ENCODE measurements at regions not wholly inside any gene's neighbourhood (a gene's known extent, or its start where the extent isn't known, plus 50 kb on each side); places are given as distances from the start of the nearest gene placed in this dataset.
"Not testable (repeated sequence)": the region's sequence is repeated elsewhere in the genome, so short reads cannot be mapped to it uniquely, and the experiment has no call there.

DNA sequence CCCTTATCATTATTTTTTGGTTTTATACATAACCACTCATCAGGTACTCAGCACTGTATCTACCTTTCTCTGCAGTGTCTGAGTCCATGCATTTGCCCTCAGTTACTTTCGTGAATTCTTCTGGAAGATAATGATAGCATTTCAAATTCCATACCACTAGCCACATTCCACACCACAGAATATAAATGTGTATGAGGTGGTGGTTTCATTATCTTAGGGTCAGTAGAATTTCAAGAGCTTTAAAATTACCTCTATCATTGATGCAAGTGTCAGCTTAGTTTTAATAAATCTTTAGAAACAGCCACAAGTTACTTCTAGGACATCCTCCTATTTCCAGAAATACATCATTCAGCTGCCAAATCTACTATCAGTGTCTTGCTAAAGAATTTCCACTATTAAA lies 1578.3 kb downstream of the OLFM4 start:
- no peak for DNase-seq

DNA sequence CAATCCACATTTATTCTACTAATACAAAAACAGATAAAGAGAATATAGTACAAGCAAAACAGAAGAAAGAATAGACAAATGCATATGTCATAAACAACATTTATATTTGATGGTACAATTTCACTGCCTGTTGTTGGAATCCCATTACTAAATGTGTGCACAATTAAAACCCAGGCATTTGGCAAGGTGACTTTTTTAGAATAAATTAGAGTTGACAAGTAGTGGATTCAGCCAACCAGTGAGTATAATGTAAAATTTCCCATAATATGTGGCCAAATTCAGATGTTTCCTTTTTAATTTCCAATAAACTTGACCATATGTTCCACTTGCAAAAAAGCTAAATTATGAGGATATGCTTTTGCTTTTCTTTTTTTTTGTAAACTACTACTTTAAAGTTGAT lies 1578.8 kb downstream of the OLFM4 start:
- DNase-seq = no peak

DNA sequence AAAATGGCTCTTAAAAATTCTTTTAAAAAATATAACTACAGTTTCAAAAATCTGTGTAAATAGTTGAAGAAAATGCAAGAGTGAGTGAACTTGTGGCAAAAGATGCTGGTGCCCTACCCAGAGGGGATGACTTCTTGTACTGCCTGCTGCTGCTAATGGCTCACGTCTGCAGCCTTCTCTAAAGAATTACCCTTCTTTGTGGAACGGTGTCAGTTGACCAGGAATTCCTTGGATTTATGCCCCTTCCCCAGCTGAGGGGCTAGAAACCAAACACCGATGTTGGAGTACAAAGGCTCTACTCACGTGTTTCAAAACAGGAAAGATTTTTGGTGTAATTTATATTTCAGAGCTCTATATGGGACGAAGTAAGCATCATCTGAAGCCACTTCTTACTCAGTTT lies 1582.8 kb downstream of the OLFM4 start:
- DNase-seq = no peak

DNA sequence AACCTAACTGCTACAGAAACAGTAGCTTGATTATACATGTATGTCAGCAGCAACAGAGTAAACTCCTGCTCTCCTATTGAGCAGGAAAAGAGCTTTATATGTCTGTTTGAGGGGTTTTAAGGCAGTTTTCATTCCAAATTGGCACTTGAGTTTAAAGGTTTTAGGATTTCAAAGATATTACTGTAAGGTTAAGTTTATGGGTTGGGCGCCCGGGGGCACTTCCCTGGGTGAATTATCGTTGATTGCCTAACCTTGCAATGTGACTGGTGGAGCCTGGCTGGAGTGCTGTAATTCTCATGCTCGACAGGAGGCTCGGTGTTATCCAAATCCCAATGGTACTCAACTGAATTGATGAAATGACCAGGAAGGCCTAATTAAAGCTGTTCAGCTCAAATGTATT lies 1586.1 kb downstream of the OLFM4 start:
- no peak for DNase-seq

DNA sequence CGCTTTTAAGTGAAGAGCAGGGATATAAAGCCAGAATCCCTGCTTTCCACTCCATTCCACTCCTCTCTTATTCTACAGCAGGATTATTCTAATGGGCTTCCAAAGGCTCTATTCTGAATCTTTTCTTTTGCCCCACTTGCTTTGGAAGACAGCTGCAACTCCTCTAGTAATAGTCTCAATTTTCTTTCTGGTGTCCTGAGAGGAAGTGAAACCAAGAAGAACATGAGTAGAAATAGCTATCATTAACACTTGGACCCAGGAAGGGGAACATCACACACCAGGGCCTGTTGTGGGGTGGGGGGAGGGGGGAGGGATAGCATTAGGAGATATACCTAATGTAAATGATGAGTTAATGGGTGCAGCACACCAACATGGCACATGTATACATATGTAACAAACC lies 1597.9 kb downstream of the OLFM4 start:
- DNase-seq = not testable (repeated sequence)

DNA sequence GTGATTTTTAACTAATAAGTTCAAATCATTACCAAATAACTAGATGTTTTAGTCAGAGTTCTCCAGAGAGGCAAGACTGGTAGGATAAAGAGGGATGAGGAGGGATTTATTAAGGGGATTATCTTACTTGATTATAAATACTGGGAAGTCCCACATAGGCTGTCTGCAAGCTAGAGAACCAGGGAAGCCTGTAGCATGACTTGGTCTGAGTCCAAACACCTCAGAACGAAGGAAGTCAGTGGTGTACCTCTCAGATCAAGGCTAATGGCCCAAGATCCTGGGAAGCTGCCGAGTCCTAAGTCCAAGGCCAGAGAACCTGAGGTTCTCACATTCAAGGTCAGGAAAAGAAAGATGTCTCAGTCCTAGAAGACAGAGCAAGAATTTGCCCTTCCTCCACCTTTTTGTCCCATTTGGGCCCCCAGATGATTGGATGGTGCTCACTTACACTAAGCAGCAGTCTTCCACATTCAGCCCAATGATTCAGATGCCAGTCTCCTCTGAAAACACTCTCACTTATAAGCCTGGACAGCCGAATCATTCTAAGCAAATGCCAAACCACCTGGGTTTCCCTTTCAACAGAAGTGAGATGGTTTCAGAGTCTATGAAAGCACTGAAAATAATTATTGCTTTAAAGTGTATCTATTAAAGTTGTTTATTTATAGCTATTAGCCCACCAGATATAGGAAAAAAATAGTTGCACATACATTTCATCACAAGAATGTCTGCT lies 1599.2 kb downstream of the OLFM4 start:
- DNase-seq = no peak

DNA sequence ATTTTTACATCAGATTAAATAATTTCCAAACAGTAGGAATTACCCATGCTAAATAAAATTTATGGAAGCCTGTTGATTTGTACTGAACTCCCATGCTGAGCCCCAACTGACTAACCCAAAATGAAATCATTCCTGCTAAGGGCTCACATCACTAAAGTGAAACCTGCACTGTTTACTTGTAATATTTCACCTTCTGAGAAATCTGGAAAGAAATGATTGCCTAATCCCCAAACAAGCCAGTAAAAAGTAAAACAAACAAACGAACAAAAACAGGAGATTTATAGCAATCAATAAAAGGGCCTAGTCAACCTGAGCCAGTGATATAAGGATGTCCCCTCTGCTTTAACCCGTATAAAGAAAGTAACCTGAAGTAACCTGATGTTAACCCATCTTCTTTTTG lies 1599.8 kb downstream of the OLFM4 start:
- DNase-seq = no peak

DNA sequence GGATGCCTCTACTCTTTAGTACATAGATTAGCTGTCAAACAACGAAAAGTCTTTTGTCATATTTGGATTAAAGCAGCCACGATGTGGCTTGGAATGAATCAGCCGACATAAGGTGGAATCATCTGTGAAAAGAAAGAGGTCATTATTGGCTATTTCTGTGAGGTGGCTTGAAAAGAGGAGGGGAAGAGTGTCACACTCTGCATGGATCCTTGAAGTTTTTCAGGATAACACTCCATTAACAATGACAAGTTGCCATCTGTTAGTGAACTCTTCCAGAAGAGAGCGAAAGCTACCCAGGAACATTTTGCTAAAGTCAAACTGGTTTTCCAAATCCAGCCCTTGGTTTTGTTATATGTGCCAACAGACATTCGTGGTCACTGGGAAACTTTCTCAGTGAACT lies 1604.8 kb downstream of the OLFM4 start:
- DNase-seq = no peak

DNA sequence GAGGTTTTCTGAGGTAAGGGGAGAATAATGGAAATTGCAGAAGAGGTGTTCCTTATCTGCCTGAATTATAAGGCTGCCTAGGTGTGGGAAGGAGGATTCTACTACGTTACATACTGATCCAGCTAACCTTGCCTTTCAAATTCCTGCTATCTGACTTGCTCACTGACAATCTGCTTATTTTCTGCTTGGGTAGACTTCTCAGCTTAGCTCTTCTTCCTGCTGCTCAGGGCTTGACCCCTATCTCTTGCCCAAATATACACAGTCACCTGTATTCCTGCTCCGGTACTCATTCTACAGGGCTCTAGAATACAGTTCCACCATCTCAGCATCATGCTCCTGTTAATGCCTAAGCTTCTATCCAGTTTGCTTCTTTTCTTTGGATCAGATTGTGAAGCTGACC lies 1607.6 kb downstream of the OLFM4 start:
- DNase-seq = no peak

DNA sequence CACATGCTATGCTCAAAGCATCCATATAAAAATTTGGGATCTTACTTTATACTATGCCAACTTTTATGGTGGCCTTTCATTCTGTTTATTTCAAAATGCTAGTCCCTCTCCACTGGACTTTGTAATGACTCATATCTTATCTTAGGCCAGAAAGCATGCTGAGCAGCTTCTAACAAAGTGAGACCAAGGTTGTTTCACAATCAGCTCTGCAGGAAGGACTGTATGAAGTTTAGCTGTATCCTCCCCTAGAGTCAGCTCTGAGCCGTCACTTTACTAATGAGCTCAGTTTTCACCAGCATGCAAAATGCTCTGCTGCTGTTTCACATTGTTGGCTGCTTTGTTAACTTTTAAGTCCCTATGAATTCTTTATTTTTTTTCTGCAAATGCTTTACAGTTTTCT lies 1608.8 kb downstream of the OLFM4 start:
- no peak for DNase-seq

DNA sequence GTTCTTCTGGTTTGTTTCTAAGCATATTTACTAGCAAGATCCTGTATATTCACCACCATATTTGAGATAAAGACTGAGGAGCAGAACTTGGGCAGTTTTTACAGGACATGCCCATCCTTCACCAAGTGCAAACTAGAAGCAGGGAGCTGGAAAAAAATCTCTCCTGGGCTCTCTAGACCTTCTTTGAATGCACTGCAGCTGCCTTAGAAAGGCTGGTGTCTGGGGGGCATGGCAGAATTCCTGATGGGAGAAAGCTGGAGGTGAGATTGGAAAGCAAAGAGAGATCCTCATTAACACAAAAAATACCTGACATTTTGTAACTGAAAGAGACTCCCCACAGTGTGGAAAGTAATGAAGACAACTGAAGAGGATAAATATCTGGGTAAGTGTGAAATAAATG lies 1612.1 kb downstream of the OLFM4 start:
- DNase-seq = no peak

DNA sequence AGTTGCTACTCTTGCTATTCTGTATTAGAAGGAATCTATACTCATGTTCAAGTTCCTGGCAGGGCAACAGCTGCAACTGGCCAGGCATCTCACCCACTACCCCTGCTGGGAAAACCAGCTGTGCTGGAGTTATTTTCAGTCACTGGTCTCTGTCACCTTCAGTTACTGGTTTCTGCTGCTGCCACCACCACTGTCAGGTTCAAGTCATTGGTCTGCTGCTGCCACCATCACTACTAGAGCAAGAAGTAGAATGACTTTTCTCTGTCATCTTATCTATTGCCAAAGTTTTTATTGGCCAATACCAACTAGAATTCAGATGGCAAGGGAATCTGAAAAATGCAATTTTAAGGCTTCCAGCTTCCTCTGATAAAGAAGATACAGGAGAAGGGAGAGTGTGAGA lies 1615.2 kb downstream of the OLFM4 start:
- DNase-seq = no peak

DNA sequence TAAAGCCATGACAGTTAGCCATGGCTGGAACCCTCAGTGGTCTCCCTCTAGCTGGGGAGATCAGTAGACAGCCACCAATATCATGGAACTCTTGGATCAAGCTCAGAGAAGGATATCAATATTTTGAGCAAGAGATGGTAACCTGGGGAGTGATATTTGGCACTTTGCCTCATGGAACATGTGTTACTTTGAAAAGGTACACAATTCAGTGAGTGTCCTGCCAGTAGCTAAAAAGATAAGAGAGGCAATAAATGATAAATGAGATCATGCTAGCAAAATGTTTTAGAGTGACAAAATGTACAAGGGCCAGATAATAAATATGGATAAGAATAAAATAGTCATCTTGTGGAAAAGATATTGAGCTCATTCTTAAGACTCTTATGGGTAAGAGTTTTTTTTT lies 1618.7 kb downstream of the OLFM4 start:
- no peak for DNase-seq

DNA sequence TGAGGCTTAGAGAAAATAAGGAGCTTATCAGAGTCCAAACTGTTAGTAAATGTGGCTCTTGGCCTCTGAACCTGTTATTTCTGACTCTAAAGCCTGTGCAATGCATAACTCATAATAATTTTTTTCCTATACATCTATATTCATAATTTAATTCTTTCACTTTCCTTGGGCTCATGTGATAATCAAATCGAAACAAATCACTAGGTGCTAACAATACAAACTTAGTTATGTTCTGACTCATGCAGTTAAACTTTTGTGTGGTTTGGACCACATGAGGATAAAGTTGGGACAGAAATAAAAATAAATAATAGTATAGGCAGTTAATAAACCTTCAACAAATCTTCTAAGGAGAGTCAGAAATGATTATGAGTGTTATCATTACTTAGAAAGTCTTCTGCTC lies 1629.0 kb downstream of the OLFM4 start:
- DNase-seq = no peak

DNA sequence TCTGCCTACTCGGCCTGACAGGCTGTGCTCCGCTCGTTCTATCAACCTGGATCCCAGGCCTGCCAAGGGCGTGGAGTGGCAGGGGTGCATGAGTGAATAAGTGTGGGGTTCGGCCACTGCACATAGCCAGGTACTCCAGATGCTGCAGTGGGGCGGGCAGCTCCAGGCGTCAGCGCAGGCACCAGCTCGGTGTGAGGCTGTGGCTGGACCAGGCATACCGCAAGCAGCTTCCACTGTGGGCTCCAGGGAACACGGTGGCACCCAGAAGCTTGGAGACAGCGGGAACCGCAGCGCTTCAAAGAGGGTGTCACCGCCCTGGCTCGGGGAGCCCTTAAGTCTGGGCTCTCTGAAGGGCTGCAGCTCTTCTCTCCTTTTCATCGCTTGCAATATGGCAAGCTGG lies 1630.2 kb downstream of the OLFM4 start:
- no peak for DNase-seq

DNA sequence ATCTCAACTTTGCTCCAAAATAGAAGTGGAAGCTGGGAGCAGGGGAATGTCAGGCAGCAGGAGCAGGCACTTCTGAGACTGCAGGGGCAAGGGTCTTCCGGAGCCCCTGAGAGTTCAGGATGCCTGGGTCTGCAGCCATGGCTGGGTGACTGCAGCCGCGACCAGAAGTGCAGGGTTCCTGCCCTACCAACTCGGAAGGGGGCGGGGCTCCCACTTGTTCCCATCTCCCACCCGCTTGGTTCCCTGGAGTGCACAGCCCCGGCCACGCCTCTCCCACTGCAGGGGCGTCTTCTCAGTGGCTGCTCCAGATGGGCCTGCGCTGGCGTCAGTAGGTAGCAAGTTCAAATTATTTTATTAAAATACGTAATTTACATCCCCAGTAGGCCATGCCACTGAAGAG lies 1631.7 kb downstream of the OLFM4 start:
- DNase-seq = no peak

DNA sequence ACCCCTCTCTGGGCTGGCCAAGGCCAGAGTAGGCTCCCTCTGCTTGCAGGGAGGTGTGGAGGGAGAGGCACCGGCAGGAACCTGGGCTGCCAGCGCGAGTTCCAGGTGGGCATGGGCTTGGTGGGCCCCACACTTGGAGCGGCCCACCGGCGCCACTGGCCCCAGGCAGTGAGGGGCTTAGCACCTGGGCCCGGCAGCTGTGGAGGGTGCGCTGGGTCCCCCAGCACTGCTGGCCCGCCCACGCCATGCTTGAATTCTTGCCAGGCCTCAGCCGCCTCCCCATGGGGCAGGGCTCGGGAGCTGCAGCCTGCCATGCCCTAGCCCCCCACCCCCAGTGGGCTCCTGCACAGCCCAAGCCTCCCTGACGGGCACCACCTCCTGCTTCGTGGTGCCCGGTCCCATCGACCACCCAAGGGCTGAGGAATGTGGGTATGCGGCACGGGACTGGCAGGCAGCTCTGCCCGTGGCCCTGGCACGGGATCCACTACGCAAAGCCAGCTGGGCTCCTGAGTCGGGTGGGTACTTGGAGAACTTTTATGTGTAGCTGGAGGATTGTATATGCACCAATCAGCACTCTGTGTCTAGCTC lies 1648.0 kb downstream of the OLFM4 start:
- no peak for DNase-seq

DNA sequence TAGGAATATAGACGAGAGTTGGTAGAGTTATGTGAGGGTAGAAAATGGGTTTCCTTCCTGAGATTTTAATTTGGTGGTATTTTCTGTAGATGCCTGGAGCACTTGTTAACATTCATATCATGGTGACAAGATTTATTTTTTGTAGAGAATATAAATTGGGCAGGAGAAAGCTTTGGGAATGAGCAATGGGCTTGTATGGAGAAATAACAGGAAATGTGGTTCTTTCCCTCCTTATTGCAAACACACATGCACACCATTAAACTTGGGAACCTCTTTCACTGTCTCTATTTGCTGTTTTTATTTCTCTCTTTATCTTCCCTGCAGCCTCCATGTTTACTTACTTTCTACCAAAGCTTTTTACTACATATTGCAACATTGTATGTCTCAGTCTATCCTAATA lies 1653.6 kb downstream of the OLFM4 start:
- no peak for DNase-seq

DNA sequence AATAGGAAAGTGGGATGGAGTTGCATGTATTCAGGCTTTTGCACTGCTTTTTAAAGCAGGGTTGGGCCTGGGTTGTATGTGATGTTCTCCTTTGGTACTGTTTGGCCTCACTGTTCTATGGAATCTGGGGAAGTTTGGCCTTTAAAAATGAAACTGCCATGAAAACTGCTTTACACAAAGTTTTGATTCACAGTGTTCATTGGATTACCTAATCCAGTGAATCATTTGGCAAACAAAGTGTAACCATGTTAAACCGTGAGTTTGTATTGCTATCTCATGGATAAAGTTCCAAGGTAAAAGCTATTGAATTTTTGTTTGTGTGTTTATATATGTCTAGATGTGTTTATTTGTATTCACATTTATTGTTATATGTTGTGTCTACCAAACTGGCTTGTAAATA lies 1658.6 kb downstream of the OLFM4 start:
- no peak for DNase-seq

DNA sequence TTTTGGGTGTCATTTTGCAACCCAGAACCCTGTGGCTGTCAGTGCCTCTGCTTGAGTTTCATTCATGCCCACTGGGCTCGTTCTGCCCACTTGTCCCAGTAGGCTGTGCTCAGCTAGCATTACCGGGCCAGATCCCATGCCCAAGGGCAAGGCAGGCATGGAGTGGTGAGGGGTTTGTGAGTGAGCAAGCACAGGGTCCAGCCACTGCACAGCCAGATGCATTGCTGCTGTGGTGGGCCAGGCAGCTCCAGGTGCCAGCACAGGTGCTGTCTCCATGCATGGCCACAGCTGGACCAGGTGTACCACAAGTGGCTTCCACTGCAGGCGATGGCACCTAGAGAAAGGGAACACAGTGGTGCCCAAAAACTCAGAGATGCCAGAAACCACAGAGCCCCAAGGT lies 1671.2 kb downstream of the OLFM4 start:
- DNase-seq = no peak

DNA sequence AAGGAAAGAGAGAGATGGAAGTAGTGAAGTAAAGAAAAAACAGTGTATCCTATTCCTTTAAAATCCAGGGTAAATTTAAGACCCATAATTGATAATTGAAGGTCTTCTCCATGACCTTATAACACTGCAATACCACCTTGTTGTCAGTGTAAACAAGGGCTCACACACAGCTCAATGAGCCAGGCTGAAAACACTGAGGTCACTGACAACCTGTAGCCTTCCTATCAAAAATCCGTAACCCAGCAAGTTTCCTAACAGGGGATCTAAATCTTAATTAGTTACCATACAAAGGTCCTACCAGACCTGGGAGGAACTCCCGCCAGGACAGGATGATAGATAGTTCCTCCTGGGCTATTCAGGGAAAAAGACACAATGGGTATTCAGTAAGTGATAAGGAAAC lies 1677.1 kb downstream of the OLFM4 start:
- DNase-seq = no peak

DNA sequence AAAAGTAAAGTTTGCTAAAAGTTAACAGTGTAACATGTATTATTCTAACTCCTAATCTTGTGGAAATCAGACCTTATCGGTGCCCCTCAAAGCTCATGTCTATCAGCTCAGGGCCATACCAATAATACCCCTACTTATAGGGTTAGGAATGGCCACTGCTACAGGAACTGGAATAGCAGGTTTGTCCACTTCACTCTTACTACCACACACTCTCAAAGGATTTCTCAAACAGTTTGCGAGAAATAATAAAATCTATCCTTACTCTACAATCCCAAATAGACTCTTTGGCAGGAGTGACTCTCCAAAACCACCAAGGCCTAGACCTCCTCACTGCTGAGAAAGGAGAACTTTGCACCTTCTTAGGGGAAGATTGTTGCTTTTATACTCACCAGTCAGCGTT lies 1677.7 kb downstream of the OLFM4 start:
- no peak for DNase-seq

DNA sequence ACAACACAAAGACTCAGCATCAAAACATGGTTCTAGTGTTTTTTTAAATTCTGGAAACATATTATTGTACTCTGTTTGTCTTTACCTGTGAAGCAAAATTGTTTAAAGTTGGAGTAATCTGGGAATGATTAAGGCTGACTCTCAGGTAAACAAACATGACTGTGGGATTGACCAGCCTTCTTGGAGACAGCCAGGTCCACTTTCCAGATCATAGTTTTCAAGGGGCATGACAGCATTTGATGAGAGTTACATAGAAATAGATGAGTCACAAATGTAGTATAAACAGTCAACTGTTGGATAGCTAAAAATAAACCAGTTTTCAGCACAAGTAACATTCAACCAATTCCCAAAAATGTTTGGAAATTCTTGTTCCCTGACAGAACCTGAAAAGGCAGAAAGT lies 1680.9 kb downstream of the OLFM4 start:
- DNase-seq = no peak

DNA sequence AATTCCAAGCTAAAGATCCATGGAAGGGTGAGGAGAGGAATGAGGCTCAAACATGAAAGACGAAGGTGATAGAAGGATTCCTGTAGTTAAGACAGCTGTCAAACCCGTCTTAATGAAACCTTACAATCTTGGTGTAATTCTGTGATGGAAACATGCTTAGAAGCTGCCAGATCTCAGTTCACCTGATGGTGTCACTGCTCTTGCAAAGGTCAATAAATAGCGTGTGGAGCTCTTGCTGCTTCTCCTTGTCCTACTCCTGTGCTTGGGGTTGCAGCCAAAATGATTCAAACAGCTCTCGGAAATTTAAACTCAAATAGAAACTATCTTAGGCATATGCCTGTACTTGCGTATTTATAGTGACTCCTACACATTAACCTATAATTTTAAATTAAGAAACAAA lies 1705.0 kb downstream of the OLFM4 start:
- DNase-seq = peak; percentile 10

DNA sequence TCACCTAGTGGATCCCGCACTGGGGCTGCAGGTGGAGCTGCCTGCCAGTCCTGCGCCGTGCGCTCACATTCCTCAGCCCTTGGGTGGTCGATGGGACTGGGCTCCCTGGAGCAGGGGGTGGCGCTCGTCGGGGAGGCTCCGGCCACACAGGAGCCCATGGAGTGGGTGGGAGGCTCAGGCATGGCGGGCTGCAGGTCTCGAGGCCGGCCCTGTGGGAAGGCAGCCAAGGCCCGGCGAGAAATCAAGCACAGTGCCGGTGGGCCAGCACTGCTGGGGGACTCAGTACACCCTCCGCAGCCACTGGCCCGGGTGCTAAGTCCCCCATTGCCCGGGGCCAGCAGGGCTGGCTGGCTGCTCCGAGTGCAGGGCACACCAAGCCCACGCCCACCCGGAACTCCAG lies 1708.6 kb downstream of the OLFM4 start:
- not testable (repeated sequence) for DNase-seq
